ENCODE measurements at regions not wholly inside any gene's neighbourhood (a gene's known extent, or its start where the extent isn't known, plus 50 kb on each side); places are given as distances from the start of the nearest gene placed in this dataset.

DNA sequence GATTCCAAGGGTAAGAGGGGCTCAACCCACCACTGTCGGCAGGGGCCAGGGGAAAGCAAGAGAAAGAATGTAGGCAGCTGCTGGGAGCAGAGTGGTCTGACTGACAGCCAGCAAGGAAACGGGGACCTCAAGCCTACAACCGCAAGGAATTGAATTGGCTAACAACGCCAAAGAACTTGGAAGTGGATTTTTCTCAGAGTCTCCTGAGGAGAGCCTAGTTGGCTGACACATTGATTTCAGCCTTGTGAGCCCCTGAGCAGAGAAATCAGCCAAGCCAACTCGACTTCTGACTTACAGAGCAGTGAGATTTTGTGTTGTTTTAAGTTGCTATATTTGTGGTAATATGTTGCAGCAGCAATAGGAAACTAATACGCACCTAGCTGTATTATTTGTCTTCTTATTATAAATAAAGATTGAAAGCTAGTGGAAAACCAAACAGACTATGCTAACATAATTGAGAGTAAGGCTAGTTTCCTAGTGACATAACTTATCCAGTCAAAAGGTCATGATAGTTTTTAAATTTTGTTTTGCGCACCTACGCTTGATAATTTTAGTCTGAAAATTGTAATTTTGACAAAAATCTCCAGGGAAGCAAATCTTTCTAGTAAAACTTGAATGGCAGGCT is 145.8 kb upstream of the HCCS start:
- TF ChIP-seq, protein P1, sequence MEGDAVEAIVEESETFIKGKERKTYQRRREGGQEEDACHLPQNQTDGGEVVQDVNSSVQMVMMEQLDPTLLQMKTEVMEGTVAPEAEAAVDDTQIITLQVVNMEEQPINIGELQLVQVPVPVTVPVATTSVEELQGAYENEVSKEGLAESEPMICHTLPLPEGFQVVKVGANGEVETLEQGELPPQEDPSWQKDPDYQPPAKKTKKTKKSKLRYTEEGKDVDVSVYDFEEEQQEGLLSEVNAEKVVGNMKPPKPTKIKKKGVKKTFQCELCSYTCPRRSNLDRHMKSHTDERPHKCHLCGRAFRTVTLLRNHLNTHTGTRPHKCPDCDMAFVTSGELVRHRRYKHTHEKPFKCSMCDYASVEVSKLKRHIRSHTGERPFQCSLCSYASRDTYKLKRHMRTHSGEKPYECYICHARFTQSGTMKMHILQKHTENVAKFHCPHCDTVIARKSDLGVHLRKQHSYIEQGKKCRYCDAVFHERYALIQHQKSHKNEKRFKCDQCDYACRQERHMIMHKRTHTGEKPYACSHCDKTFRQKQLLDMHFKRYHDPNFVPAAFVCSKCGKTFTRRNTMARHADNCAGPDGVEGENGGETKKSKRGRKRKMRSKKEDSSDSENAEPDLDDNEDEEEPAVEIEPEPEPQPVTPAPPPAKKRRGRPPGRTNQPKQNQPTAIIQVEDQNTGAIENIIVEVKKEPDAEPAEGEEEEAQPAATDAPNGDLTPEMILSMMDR (IDR thresholded peaks at IDR 0.05) = no peak
- TF ChIP-seq POLR2AphosphoS5 (IDR thresholded peaks at IDR 0.05; ENCODE audit: low read depth, low read length) = no peak

All from Panc1 (cell line).